GM21528 (cell line): ENCODE measurements at regions not wholly inside any gene's neighbourhood (a gene's known extent, or its start where the extent isn't known, plus 50 kb on each side); places are given as distances from the start of the nearest gene placed in this dataset.
A peak's percentile ranks its signal among the peaks of the same experiment; 100 is the strongest.

ENCODE experiments used
- ATAC-seq: cut with Tn5 transposase; IDR thresholded peaks from one replicate; pipeline ENCODE4 v1.9.1; 2021; ENCODE audit warnings: mild to moderate bottlenecking, moderate library complexity; ENCODE audit not compliant: unreplicated experiment, low FRiP score

DNA sequence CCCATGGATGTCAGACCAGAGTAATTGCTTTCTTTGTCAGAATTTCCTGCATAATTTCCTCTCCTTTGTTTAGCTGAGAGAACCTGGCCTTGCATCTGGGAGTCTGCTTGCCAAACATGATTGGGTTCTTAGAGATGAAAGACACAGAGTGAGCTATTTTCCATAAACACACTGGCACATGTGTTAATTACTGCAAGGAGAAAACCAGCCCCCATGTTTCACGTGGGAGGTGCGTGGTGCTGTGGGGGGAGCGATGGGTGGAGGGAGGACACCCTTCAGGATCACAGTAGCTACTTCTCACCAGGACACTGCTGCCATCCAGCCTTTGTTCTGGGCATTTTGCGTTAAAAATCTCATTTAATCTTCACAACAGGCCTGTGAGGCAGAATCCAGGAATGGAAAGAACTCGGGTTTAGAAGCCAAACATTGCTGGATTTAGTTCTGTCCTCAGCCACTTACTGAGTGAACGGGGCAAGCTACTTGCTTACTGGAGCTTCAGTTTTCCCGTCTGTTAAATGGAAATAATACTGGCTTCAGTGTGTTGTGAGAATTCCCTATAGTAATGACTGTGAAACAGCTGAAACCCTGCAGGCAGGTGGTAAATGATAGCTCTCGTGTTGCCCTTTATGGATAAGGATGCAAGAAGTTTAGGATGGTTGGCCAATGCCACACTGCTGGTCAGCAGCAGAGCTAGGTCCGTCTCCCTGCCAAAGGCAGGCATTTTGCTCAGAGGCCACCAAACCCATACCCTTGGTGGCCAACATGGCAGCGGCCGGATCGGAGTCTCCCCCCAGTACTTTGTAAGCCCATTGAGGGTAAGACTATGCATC lies 100.1 kb upstream of the ASAP2 start:
- ATAC-seq: no peak

DNA sequence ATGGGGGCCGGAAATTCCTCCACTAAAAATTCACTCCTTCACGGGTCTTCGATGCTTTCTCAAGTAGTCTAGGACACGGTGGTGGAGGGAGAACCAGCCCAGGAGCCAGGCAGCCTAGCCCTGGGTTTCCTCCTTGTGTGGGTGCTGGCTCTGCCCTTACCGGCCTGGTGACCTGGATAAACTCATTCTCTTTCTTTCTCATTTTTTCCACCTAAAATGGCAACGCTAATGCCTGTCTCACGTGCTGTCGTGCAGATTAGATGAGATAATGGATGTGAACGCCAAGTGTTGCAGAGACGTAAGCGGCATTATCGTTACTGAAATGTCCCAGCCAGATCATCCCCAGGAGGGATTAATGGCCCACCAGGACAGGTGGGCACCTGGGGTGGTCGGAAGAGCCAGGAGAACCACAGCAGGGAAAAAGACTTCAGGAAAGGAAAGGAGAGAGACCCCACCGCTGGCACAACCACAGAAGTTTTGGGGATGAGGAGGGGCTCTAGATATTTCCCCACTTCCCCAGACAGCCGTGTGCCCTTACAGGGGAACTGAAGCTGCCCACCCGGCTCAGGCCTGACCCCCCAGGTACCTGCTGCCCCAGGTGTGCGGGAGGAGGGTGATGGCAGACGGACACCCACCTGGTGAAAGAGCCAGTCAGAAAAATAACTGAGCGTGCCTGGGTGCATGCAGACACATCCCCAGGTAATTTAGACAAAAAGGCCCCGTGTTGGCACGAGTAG lies 100.8 kb upstream of the ASAP2 start:
- ATAC-seq: no peak

DNA sequence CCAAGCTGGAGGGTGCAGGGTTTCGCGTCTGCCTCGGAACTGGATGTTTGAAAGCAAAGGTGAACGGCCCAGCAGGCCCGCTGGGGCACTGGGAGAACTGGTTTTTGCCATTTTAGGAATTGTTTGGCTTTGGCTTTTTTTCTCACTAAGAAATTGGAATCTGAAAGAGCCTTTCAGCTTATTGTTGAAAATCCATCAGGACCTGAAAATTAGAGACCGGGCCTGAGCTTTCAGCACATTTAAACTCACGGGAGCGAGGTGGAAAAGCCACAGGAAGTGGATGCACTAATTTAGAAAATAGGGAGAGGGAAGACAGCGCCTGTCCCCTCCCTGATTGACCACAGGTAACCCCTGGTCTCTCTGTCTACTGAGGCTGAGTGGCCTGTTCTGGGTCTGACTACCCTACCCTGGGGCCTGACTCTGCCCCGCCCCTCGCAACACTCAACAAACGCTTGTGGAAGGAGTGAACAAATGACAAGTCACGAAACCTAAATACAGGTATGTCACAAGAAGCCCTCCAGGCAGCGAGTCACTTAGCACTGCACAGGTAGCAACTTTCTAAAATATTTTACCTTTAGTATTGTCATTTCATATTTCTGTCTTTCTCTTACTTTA lies 100.3 kb upstream of the MBOAT2 start:
- no peak for ATAC-seq

DNA sequence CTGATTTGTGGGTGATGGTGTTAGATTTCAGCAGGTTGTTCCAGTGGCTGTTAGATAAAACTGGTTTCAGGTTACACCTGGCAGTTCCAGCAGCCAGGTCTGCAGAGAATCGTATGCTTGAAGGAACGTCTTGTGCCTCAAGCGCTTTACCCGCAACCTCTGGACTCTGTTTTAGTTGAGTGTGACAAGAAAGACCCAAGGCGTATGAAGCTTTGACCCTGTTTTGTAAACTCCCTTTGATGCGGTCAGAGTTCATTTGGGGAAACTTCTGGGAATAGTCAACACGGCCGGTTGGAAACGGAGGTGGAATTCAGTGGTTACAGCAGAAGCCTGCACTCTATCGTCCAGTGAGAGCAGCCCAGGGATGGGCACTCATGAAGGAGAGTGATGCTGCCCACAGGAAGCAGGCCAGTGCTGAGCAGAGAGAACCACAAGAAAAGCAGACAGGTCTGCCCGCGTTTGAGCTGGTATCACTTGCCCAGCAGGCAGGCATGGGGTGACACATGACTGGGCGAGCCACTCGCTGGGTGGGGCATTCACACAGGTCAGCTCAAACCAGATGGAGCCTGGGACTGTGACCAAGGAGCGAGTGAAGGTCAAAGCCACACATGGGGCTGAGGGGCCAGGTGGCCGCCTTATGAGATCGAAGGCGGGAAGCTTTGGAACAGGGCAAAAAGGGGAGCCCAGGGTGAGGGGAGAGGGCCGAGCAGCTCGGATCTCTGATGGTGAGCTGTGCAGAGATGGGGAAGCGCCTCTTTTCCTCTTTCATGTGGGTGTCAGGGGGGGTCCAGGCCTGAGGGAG lies 99.6 kb upstream of the MBOAT2 start:
- no peak for ATAC-seq

DNA sequence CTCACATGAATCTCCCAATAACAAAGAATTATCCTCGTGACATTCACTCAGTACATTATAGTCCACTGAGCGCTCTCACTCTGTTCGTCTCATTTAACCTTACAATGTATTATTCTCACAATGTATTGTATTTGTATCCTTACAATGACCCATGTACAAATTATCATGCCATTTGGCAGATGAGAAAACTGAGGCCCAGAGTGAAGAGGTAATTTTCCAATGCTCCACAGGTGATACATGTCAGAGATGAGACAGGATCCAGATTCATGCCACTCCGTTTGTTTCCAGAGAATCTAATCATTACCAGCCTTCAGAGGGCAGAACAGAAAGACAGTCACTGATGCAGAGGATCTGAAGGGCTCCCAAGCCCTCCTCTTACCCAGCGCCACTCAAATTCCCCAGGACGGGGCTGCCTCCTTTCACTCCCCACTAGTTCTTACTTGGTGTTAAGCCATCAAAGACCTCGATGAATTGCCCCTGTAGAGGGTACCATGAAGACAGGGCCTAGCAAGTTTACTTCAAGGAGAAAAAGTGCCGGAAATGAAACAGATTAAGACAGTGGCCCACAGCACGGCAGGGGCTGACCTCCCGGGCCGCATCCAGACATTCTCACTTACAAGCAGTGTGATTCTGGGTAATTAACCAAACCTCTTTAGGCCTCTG lies 98.4 kb upstream of the MBOAT2 start:
- ATAC-seq: no peak

DNA sequence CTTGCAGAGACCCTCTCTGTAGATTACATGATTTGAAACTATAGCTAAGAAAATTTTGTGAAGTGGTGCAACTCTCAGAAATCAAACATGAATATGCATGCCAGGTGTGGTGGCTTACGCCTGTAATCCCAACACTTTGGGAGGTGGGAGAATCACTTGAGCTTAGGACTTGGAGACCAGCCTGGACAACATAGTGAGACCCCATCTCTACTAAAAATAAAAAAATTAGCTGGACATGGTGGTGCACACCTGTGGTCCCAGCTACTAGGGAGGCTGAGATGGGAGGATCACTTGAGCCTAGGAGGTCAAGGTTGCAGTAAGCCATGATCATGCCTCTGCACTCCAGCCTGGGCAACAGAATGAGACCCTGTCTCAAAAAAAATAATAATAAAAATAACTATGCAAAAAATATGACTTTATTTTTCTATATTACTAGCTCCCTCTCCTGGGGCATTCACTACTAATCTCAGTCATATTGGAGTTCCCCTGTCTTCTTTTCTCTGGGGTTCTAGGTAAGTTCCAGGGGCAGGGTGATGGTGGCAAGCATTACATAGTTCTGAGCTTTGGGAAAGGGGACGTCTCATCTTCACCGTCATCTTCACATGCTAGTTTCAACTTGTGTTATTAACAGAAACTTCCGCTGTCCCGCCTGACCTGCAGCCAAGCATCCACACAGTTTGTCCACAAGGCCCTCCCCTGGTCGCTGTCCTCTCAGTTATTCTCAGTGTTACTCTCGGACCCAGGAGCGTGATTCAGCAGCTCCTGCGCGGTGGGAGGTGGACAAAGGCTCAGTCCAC lies 96.8 kb upstream of the MBOAT2 start:
- no peak for ATAC-seq

DNA sequence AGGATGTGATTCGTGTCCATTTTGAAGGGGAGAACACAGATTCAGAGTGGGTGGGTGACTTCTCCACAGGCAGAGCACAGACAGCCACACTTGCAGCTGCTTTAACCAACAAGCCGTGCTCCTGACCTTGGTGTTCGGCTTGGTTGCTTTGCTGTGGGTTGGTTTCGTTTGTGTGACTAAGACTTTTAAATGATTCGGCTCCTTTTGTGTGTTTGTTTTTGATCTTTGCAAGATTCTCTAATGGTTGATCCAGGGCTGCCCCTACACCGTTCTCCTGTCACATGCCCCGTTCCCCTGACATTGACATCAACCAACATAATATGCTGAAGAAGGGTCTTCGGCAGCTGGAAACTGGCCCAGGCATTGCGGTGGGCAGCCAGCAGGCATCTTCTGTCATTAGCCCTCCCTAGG lies 95.9 kb upstream of the MBOAT2 start:
- peak; percentile 50 for ATAC-seq

DNA sequence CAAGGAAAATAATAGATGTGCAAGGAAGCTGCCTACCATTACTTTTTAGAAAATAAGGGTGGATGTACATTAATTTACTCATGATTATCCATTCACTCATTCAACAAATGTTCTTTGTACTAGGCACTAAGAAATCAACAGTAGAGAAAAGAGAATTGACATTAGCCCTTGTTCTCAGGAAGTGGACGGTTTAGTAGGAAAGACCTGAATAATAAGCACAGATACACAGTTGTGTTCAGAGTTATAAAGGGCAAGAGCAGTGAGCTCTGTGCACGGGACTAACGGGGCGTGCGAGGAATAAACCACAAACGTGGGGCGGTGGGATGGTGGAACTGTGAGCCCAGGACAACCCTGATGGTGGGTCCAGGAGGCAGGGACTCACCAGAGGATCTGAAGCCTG lies 94.4 kb upstream of the MBOAT2 start:
- ATAC-seq: no peak

DNA sequence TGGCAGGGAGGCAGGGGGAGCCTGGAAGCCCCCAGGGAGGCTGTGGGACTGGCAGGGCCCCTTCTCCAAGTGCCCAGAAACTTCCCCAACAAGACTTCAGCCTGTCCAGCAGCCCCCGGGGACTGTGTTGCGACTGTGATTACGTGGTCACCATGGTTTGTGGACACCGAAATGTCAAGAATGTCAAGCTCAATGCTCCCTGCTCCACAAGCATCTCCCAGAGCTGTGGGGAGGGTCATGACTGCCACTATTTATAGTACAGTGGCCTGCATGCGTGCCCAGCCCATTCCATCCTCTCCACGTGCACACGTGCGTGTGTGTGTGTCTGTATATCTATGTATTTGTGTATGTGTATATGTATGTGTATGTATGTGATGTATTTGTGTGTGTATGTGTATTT lies 93.8 kb upstream of the MBOAT2 start:
- ATAC-seq: no peak

DNA sequence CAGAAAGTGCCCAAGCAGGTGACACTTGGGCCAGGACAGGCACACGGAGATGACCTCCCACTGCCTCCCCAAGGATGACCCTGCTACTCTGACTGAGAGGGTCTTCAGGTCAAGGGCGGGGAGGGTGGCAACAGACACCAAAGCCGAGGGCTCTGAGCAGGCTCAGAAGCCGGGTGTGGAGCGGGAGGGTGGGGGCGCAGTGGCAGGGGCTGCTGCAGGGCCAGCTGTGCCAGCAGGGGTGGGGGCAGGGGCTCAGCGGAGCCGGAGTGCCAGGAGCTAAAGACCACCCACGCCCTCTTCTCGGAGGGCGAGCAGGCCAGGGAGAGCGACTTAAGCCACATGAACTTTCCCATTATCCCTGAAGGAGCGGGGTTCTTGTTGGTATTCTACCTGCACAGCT lies 93.3 kb upstream of the MBOAT2 start:
- no peak for ATAC-seq

DNA sequence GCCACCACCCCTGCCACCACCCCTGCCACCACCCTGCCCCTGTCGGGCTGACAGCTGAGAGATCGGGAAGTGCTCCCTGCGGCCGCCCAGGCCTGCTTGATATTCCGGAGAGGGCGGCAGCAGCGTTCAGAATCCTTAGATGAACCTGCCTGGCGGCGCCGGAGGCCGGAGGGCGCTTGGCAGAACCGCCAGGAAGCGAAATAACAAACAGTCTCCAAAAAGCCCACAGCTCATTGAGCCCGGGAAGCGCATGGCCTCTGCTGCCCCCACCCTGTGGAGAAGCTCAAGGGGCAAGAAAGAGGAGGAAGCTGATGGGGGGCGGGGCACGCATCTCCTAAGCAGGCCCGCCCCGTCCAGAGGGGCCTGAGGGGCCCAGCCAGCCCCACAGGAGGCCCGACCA lies 92.2 kb upstream of the MBOAT2 start:
- ATAC-seq: no peak

DNA sequence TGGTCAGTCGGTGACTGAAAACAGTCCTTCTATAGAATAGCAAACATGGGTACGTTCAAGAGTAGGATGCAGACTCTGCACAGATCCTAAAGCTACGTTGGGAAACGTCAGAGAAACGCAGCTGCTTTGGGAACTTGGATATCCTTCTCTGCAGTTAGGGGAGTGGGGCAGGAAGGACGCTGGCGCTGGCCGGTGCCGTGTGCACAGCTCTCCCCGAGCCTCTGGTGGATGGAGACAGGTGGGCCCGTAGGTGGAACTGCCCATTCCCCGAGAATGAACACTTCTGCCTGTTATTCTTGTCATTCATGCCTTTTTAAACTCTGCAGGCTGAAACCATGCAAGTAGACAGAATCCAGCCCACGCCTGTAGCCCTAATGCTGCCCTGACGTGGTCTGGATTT lies 91.7 kb upstream of the MBOAT2 start:
- ATAC-seq: no peak

DNA sequence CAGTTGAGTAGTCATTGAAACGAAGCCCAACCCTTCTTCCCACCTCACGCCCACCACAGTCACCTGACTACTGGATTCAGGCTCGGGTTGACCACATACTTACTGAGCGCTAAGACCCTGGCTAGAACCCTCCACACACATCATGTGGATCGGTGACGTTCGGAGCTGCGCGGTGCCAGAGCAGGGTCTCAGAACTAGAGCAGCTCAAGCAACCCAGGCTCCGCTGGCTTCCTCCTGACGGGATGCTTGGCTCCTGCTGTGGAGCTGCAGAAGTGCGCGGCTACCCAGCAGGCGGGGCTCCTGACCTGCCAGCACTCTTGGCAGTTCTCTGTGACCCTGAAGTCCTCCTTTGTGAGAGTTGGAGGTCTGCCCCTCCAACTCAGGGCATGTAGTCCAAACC lies 90.6 kb upstream of the MBOAT2 start:
- ATAC-seq: no peak

DNA sequence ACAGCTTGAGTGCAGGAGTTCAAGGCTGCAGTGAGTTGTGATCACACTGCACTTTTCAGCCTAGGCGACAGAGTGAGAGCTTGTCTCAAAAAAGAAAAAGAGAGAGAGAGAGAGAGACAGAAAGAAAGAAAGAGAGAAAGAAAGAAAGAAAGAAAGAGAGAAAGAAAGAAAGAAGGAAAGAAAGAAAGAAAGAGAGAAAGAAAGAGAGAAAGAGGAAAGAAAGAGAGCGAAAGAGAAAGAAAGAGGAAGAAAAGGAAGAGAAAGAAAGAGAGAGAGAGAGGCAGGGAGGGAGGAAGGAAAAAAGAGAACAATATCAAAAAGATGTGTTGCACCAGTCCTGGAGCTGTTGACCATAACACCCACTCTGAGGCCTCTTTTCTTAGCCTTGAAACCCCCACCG lies 89.8 kb upstream of the MBOAT2 start:
- no peak for ATAC-seq

DNA sequence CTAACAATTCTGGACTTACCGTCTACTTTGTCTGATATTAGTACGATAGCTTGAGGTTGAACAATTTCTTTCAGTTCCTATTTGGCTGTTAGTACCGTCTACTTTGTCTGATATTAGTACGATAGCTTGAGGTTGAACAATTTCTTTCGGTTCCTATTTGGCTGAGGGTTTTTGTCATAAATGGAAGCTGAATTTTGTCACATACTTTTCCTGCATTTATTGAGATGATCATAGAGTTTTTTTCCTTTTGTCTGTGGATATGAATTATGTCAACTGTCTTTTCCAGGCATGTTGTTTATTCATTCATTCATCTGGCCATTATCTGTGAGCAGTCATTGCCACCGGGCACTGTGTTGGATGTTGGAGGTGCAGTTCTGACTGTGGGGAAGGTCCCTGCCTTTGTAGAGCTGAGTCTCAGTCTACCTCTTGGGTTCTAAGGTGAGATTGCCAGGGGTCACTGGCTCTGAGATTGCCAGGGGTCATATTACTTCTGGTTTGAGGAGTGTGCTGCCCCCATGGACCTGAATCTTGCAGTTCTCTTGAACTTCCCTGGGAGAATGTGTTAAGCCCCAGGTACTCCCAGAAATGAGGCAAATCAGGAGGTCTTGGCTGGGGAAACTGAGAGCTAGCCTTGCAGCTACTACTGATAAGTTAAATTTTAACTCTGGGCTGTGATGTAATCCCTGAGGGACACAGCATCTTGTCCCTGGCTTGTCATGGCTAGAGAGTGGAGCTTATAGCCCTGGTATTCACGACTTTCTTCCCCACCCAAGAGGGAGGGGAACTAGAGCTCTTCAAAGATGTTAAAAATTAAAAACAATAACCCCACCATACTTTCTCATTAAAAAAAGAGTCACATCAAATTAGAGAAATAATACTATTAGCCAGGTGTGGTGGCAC lies 89.1 kb upstream of the MBOAT2 start:
- ATAC-seq: peak; percentile 95

DNA sequence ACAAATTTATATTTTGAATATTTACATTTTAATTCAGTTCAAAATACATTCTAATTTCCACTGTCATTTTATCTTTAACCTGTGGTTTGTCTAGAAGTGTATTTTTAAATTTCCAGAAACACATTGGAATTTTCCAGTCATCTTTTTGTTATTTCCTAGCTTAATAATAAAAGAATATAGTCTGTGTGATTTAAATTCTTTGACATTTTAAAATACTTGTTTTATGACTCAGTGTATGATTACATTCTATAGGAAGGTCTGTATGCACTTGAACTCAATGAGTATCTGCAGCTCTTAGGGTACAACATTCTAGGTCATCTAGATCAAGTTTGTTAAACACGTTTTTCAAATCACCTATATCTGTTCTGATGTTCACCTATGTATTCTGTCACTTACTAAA lies 88.3 kb upstream of the MBOAT2 start:
- ATAC-seq: no peak

DNA sequence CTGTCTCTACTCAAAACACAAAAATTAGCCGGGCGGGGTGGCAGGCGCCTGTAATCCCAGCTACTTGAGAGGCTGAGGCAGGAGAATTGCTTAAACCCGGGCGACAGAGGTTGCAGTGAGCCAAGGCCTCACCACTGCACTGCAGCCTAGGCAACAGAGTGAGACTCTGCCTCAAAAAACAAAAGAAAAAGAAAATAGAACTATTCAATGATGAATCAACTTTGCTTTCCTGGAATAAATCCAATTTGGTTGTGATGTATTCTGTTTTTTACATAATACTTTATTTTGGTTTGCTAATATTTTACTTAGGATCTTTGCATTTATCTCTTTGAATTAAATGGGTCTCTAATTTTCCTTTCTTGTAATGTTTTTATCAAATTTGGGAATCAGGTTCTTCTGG lies 86.3 kb upstream of the MBOAT2 start:
- no peak for ATAC-seq

DNA sequence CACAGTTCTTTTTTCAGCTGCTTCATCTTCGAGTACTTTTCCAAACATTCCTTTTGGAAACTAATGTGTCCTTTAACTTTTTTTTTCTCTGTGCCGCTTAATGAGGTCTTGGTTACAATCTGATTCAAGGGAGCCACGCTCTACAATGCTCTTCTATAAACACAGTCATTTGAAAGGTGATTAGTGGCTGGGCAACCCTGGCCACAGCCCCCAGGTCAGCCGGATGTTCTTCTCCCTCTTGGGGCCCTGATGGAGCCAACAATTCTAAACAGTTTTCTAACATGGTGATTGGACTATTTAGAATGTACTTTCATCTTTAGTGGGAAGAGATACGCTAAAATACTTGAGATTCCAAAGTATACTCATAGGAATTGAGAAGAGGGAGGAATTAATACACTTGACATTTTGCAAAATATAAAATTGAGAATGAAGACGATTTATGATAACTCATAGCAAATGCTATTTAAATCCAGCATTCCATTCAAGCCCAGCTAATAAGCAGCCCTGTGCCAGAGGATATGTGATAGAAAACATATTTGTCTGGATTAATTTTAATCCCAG lies 83.7 kb upstream of the MBOAT2 start:
- ATAC-seq: no peak
